NOMO-1 (cell line): ENCODE measurements at regions not wholly inside any gene's neighbourhood (a gene's known extent, or its start where the extent isn't known, plus 50 kb on each side); places are given as distances from the start of the nearest gene placed in this dataset.

Experiments
- DNase-seq, 2 experiments: peaks; one replicate each; lab custom pipeline; 2025; ENCODE audit not compliant: unreplicated experiment in 2 of 2; lab: John Stamatoyannopoulos, UW

- DNase-seq: no peak
Observed at GRCh38 chr1:201653883-201654282, 115.0 kb downstream of the NAV1 start.

GRCh38 chr1:201655243-201655642, 116.3 kb downstream of the NAV1 start:
- no peak for DNase-seq

DNA sequence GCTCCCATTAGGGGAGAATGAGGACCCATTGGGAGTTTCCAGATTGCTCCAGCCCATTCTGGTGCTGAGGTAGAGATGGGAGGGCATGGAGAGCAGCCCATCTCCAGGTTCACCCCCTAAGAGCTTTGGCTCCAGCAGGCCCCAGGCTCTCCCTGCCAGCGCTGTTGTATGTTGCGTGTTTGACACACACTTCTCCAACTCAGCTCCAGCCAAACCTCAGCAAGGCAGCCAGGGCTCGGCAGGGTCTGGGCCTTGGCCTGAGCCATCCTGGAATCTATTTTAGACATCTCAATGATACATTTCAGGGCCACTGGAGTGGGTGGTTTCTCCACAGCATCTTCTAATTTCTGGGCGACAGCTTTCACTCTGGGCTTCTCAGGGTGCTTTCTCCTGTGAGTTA, 117.0 kb downstream of the NAV1 start:
- no peak for DNase-seq

DNA sequence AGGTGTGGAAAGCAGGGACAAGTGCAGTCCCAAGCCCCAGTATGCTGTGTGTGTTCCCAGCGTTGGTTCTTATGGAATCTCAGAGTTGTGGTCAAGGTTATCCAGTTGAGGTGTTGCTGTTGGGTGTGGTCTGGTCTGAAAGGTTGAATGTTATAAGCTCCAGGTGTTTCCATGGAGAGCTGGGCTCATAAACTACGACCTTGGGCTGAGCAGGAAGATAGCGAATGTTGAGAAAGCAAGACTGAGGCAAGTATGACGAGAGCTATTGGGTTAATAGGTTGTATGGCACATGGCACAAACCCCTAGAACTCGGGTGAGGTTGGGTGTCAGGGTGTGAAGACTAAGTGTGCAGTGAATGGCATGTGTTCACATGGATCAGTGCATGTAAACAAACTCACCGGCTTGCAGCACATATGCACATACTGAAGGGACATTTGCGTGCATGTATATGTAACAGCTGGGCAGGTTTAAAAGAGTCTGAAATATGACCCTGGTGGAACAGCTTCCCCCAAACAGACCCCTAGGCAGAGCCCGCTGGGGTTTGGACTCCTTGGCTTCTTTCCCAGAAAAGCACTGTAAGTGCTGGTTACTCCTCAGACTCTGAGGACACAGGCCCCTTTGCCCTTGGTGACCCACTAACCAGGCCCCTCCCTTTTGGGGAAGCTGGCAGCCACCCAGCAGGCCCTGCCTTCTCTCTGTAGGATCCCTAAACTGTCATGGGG, 117.5 kb downstream of the NAV1 start:
- DNase-seq: no peak

GRCh38 chr1:201659572-201659971, 120.6 kb downstream of the NAV1 start:
- no peak for DNase-seq

GRCh38 chr1:201660931-201661822, 122.2 kb downstream of the NAV1 start:
- no peak for DNase-seq

DNA sequence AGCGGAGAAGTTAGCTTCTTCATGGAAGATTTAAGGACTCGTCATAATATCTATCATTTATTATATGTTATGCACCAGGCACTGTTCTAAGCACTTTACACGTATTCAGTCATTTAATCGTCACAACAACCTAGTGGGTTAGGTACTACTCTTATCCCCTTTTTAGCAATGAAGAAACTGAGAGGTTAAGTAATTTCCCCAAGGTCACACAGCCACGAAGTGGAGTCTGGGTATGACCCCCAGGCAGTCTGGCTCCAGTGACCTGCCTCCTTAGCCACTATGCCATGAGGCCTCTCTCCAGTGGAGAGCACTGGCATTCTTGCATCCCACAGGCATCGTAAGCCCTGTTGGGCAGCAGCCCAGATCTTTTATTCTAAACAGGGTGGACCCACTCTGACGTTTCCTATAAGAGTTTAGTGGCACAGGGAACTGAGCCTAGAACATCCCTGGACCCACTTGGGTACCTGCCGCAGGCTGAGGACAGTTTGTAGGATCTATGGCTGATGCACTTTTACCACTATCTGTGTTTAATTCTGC, 123.0 kb downstream of the NAV1 start:
- DNase-seq: no peak

DNA sequence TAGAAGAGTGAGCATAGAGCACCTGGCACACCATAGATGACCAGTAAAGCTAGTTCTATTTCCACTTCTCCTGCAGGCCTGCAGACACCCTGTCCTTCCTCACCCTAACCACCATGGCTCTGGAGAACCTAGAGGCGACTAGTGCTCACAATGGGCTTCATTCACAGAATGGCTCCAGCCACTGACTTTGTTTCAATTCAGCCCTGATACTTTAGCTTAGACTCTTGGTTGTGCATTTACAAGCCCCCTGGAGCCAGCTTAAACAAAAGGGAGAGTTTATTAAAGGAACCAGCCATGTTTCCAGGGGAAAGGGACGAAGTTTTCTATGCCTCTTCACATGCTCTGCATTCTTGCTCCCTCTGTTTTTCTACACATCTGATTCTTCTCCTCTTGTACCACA, 123.7 kb downstream of the NAV1 start:
- no peak for DNase-seq

- DNase-seq: no peak
Observed at GRCh38 chr1:201663491-201664113, 124.7 kb downstream of the NAV1 start.

- DNase-seq: no peak
Observed at GRCh38 chr1:201665036-201665435, 126.1 kb downstream of the NAV1 start.

DNA sequence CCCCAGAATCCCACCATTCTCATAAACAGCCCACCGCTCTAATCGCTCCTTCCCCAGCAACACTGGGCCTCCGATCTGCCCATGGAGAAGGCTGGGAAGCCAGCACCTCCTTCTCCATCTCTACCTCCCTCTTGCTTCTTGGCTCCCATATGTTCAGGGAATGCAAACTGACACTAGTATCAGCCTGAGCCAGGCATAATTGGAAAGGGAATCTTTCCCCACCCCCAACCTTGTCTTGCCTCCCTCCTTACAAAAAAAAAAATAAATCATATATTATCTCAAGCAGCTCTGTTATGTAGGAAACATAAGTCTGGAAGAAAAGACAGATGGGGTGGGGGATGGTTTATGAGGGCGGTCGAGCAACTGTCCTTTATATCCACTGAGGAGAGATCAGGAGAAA, 127.2 kb downstream of the NAV1 start:
- no peak for DNase-seq

GRCh38 chr1:201666645-201667044, 127.7 kb downstream of the NAV1 start:
- DNase-seq: no peak

GRCh38 chr1:201667479-201667878, 128.6 kb downstream of the NAV1 start:
- no peak for DNase-seq

- no peak for DNase-seq
Observed at GRCh38 chr1:201670517-201670916, 131.6 kb downstream of the NAV1 start.

DNA sequence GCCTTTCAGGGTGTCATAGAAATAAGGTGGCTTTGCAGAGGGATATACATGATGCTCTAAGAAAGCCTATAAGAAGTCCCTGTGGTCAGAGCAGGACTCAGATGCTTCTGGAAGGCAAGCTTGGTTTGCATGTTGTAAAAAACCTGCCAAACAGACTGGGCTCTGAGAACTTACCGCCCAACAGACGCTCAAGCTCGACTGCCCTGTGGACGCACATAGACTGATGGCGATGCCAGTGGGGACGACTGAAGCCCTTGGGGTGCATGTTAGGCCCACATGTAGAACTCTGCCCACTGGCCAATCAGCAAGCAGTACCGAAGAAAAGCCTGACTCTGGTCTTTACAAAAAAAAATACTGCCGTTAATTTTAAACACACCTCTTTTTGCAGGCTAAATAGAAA, 133.8 kb downstream of the NAV1 start:
- DNase-seq: no peak

GRCh38 chr1:201673093-201673492, 134.2 kb downstream of the NAV1 start:
- no peak for DNase-seq

DNA sequence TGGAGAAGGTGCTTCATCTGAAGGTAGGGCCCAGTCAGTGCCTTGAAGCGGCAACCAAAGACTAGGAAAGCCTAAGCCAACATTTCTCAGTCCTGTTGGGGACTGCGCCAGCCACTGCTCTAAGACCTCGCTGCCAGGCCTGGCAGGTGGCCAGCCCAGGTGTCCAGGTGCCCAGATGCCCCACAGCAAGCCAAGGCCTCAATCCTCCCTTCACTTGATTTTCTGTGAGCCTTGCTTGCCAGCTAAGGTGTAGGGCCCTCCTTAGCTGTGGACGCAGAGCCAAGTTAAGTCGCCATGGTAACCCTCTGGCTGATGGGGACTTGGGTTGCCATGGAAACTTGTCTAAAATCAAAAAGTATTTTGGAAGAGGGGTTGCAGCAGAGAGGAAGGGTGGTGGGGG, 135.0 kb downstream of the NAV1 start:
- DNase-seq: no peak

DNA sequence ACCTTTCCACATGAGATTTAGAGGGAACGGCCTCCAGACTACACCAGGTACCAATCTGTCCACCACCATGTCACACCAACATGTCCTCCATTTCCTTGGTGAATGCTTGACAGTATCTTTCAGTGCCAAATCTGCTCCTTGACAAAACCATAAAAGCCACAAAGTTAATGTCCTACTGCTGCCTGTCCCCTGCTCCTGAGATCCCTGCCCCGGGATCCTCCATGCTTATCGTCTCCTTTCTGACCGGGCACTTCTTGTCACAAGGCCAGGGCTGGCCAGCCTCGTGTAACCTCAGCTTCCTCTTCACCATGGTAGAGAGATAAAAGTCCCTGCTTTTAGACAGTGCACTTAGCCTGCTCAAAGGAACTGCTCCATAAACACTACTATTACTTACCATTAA, 136.2 kb downstream of the NAV1 start:
- peak in 1 of 2 experiments; percentile 27 for DNase-seq

- DNase-seq: peak in 1 of 2 experiments; percentile 49
Observed at GRCh38 chr1:201676197-201676596, 137.3 kb downstream of the NAV1 start.

- no peak for DNase-seq
Observed at GRCh38 chr1:201676641-201677040, 137.7 kb downstream of the NAV1 start.
